ENCODE measurements at regions not wholly inside any gene's neighbourhood (a gene's known extent, or its start where the extent isn't known, plus 50 kb on each side); places are given as distances from the start of the nearest gene placed in this dataset.

DNA sequence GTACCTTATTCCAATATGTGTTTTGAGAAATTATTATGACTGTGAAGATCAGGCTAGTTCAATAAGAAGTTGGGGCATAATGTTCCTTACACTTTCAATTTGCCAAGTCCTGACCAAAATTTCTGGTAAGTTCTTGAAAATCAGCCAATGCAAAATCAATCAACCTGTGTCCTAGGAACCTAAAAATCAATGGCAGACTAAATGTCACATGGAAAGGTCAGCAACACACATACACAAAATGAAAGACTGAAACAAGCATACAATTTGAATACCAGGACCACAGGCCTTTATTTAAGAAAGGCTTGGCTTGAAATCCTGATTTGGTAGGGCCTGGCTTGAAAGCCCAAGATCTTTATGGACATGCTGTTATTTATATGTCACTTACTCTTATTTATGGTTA is 155.5 kb upstream of the ZKSCAN2 start:
- H3K36me3 ChIP-seq (ENCODE audit: insufficient read depth, low read length) = no peaks in the 10 kb centered on the region
- H3F3A ChIP-seq (ENCODE audit: insufficient read depth, low read length) = no peaks in the 10 kb centered on the region
- H3K9me3 ChIP-seq (ENCODE audit: low read length) = no peaks in the 10 kb centered on the region
- H3K27ac ChIP-seq (ENCODE audit: low read depth, low read length, poor library complexity, severe bottlenecking) = no peak overlapping the region
- H3K79me2 ChIP-seq (ENCODE audit: insufficient read depth, low read length) = no peaks in the 10 kb centered on the region
- H3K4me3 ChIP-seq (ENCODE audit: low read depth, low read length, poor library complexity, severe bottlenecking) = no peak overlapping the region
- no peaks in the 10 kb centered on the region for H3K4me1 ChIP-seq (ENCODE audit: insufficient read depth, low read length, severe bottlenecking)
- no peak overlapping the region for H3K9ac ChIP-seq (ENCODE audit: low read length)
- TF ChIP-seq, protein P1, sequence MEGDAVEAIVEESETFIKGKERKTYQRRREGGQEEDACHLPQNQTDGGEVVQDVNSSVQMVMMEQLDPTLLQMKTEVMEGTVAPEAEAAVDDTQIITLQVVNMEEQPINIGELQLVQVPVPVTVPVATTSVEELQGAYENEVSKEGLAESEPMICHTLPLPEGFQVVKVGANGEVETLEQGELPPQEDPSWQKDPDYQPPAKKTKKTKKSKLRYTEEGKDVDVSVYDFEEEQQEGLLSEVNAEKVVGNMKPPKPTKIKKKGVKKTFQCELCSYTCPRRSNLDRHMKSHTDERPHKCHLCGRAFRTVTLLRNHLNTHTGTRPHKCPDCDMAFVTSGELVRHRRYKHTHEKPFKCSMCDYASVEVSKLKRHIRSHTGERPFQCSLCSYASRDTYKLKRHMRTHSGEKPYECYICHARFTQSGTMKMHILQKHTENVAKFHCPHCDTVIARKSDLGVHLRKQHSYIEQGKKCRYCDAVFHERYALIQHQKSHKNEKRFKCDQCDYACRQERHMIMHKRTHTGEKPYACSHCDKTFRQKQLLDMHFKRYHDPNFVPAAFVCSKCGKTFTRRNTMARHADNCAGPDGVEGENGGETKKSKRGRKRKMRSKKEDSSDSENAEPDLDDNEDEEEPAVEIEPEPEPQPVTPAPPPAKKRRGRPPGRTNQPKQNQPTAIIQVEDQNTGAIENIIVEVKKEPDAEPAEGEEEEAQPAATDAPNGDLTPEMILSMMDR (IDR thresholded peaks at IDR 0.05; ENCODE audit: low read length) = no peak
- H3K9me2 ChIP-seq (ENCODE audit: low read depth, low read length) = no peaks in the 10 kb centered on the region
- no peaks in the 10 kb centered on the region for H3K27me3 ChIP-seq (ENCODE audit: insufficient read depth, low read length)
- no peak overlapping the region for H3K4me2 ChIP-seq (ENCODE audit: low read length)
- H4K20me1 ChIP-seq (ENCODE audit: insufficient read depth, low read length) = no peaks in the 10 kb centered on the region
- H2AFZ ChIP-seq (ENCODE audit: low read length) = no peak overlapping the region

DNA sequence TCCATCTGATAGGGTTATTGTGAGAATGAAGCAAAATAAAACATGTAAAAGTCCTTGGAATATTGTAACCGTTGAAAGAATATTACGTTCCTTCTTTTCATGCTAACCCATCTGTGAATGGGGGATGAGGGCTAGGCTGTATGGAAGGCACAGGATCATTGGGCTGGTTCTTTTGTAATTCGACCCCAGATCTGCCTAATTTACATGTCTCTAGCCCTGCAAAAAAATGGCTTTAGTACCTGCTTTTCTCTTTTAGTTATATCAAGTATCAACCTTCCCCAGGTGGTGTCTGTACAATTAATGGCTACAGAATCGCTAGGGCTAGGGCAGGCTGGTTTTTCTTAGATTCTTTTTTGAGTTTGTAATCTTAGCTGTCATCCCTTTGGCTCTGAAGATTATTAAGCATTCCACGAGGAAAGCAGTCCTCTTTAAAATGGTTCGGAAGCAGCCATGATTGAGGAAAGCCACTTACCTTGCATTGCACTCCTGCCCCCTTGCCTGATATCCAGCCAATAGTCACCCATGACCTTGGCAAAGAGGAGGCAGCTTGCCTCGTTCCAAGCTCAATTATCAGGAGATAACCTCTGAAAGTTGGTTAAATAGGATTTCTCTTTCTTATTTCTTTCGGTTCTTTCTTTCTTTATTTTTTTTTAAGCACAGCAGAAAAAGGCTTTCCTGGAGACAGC is 153.9 kb upstream of the ZKSCAN2 start:
- no peak overlapping the region for H3K4me2 ChIP-seq (ENCODE audit: low read length)

DNA sequence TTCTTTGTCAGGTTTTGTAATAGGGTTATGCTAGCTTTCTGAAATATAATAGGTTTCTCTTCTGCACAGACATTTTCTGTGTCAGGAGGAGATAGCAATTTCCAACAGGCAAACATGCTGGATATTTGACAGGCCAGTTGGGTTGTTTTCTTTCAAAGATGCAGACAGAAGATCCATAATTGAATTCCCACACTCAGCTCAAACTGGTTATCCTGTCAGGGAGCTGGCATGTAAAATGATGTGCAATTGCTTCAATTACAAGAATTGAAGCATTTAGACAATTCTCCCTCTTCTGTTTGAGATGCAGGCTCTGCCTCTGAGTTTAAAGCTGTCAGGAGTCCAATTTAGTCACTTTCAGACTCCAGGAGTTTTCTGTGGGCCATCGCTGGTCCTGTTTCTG is 146.2 kb upstream of the ZKSCAN2 start:
- Histone ChIP-seq H3K36me3 (ENCODE audit: insufficient read depth, low read length) (no peaks in the 10 kb centered on the region), H2AFZ (ENCODE audit: low read length) (no peak overlapping the region), H3K9me3 (ENCODE audit: low read length) (no peaks in the 10 kb centered on the region), H3F3A (ENCODE audit: insufficient read depth, low read length) (no peaks in the 10 kb centered on the region), H4K20me1 (ENCODE audit: insufficient read depth, low read length) (no peaks in the 10 kb centered on the region), H3K27ac (ENCODE audit: low read depth, low read length, poor library complexity, severe bottlenecking) (no peak overlapping the region), H3K9ac (ENCODE audit: low read length) (no peak overlapping the region), H3K9me2 (ENCODE audit: low read depth, low read length) (no peaks in the 10 kb centered on the region), H3K79me2 (ENCODE audit: insufficient read depth, low read length) (no peaks in the 10 kb centered on the region), H3K4me3 (ENCODE audit: low read depth, low read length, poor library complexity, severe bottlenecking) (no peak overlapping the region), H3K4me2 (ENCODE audit: low read length) (no peak overlapping the region), H3K4me1 (ENCODE audit: insufficient read depth, low read length, severe bottlenecking) (no peaks in the 10 kb centered on the region), H3K27me3 (ENCODE audit: insufficient read depth, low read length) (0 out of 2 replicates have a peak, but pooled peaks cover 3% of the 10 kb centered on the region)
- no peak for TF ChIP-seq EZH2 (IDR thresholded peaks at IDR 0.05; ENCODE audit: borderline replicate concordance, low read length)
- TF ChIP-seq, protein P1 (IDR thresholded peaks at IDR 0.05; ENCODE audit: low read length) = no peak

More for the DNA sequence above, 153.9 kb upstream of the ZKSCAN2 start:
- Histone ChIP-seq H2AFZ (ENCODE audit: low read length) (no peak overlapping the region), H4K20me1 (ENCODE audit: insufficient read depth, low read length) (no peaks in the 10 kb centered on the region), H3K9me3 (ENCODE audit: low read length) (no peaks in the 10 kb centered on the region), H3K4me3 (ENCODE audit: low read depth, low read length, poor library complexity, severe bottlenecking) (no peak overlapping the region), H3K79me2 (ENCODE audit: insufficient read depth, low read length) (no peaks in the 10 kb centered on the region), H3K36me3 (ENCODE audit: insufficient read depth, low read length) (no peaks in the 10 kb centered on the region), H3K9ac (ENCODE audit: low read length) (no peak overlapping the region), H3K27ac (ENCODE audit: low read depth, low read length, poor library complexity, severe bottlenecking) (no peak overlapping the region), H3K9me2 (ENCODE audit: low read depth, low read length) (no peaks in the 10 kb centered on the region), H3K4me1 (ENCODE audit: insufficient read depth, low read length, severe bottlenecking) (no peaks in the 10 kb centered on the region), H3F3A (ENCODE audit: insufficient read depth, low read length) (no peaks in the 10 kb centered on the region), H3K27me3 (ENCODE audit: insufficient read depth, low read length) (no peaks in the 10 kb centered on the region)
- TF ChIP-seq EZH2 (IDR thresholded peaks at IDR 0.05; ENCODE audit: borderline replicate concordance, low read length) = no peak
- TF ChIP-seq, protein P1 (IDR thresholded peaks at IDR 0.05; ENCODE audit: low read length) = no peak
